SU-DHL-6 (cell line): ENCODE measurements at regions not wholly inside any gene's neighbourhood (a gene's known extent, or its start where the extent isn't known, plus 50 kb on each side); places are given as distances from the start of the nearest gene placed in this dataset.

Source experiments
- CTCF ChIP-seq: fragments of 200-600 bp; sonication (generic); IDR thresholded peaks from one replicate; pipeline ENCODE4 v1.5.1; 2017; ENCODE audit warnings: antibody characterized with exemption, mild to moderate bottlenecking, low read length, moderate library complexity; ENCODE audit not compliant: insufficient read depth, poor library complexity, severe bottlenecking
- EZH2phosphoT487 ChIP-seq: fragments of 200-600 bp; sonication (generic), shearing (Covaris generic); conservative IDR thresholded peaks from 2 replicates; pipeline ENCODE4 v1.6.1; 2018; ENCODE audit warnings: mild to moderate bottlenecking, antibody characterized with exemption, low read length, moderate library complexity, mixed read lengths

- TF ChIP-seq CTCF (no peak), EZH2phosphoT487 (no peak)
These were observed 650.5 kb downstream of the UTRN start for GRCh38 chr6:144935661-144936060.
